GM21619 (cell line): ENCODE measurements at regions not wholly inside any gene's neighbourhood (a gene's known extent, or its start where the extent isn't known, plus 50 kb on each side); places are given as distances from the start of the nearest gene placed in this dataset.
"Not testable (repeated sequence)": the region's sequence is repeated elsewhere in the genome, so short reads cannot be mapped to it uniquely, and the experiment has no call there.

Source experiments
- ATAC-seq: cut with Tn5 transposase; IDR thresholded peaks from one replicate; pipeline ENCODE4 v1.9.1; 2021; ENCODE audit not compliant: unreplicated experiment

DNA sequence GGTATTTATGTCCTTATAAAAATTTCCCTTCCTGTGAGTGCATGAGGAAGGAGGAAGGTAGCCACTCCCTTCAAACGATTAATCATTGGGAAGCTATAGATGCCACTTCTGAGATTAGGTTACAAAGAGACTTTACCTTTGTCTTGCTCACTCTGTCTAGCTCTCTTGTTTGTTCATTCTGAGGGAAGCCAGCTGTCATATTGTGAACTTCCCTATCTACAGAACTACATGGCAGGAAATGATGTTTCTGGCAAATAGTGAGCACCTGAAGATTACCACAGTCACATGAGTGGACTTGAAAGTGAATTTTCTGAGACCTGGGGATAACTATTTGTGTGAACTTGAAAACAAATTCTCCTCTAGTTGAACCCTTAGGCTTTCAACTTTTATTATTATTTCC lies 776.8 kb downstream of the CCDC85A start:
- no peak for ATAC-seq

DNA sequence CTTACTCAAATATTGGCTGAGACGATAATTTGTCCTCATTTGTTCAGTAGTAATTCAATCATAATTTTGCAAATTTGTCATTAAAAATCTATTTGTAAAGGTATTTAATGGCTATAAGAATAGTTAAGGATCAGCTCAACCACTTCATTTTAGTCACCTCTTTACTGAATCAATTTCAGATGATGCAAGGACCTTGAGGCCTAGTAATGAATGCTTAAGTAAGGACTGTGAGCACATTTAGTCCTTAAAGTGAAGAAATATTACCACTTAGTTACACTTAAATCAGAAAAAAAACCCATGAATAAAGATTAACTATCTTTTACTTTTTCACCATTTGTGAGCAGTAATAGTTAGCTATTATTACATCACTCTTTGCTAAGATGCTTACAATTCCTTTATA lies 778.9 kb downstream of the CCDC85A start:
- no peak for ATAC-seq

DNA sequence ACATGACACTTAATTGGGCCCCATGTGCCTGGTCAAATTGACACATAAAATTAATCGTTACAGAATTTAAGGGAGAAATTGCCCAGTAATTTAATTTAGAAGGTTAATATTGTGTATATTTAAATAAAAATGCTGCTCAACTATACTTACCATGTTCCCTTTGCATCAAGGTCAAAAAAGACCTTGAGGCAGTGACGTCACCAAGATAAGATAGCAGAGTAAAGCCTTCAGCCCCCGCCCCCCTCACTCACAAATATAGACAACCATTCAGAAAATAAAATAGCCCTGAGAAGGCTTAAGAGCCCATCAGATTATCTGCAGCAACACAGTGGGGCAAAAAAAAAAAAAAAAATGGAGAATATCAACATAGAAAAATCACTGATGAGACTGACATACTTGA lies 785.7 kb downstream of the CCDC85A start:
- no peak for ATAC-seq

DNA sequence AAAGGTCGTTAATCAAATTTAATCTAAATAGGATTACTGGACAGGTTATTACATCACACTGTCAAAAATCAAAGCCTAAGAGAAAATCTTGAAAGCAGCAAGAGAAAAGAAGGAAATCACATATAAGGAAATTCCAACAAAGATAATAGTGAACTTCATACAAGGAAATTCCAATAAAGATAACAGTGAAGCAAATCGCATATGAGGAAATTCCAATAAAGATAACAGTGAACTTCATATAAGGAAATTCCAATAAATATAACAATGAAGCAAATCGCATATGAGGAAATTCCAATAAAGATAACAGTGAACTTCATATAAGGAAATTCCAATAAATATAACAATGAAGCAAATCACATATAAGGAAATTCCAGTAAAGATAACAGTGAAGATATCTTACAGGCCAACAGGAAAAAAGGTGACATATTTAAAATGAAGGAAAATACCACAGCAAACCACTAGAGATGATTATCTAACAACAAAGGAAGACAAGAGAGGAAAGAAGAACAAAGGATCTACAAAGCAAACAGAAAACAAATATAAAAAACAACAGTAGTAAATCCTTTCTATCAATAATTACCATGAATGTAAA lies 787.7 kb downstream of the CCDC85A start:
- ATAC-seq = no peak

DNA sequence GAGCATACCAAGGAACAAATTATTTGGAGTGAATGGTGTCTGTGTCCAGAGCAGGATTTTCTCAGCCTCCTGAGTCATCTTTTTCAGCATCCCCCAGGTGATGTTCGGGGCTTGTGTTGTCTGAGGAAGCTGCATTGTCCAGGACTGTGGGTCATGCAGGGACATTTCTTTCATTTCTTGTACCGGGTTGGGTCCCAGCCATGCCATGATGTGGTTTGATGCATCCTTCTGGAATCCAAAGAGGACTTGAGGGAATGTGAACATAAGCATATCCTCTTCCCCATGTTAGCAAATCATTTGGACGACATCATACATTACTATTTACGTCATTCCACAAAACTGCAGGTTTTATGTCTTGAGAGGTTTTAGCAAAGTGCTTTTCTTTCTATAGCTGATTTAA lies 797.8 kb downstream of the CCDC85A start:
- ATAC-seq = no peak

DNA sequence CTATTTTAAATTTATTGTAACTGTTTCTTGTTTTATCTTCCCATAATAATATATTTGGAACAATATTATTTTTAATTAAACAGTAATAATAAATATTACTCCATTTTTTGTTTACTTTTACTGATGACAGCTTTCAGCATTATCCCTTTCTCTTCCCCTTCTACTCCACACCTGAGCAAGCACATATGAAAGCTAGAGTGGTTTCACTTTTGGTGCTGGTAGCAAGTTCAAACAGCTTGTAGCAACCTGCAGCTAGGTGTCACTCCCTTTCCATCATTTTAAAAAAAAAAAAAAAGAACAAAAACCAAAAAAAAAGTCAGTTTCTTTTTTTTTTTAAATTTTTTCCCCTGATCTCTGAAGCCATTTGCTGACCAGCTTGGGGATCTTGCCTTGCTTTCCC lies 801.8 kb downstream of the CCDC85A start:
- no peak for ATAC-seq

DNA sequence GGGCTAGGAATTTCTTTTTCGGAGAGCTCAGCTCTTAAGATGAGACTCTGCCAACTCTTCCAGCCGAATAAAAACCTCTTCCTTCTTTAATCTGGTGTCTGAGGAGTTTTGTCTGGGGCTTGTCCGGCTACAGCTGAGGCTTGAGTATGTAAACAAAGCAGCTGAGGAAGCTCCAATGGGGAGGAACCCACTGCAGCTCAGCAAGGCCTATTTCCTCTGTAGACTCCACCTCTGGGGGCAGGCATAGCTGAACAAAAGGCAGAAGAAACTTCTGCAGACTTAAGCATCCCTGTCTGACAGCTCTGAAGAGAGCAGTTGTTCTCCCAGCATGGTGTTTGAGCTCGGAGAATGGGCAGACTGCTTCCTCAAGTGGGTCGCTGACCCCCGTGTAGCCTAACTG lies 838.7 kb downstream of the CCDC85A start:
- no peak for ATAC-seq

DNA sequence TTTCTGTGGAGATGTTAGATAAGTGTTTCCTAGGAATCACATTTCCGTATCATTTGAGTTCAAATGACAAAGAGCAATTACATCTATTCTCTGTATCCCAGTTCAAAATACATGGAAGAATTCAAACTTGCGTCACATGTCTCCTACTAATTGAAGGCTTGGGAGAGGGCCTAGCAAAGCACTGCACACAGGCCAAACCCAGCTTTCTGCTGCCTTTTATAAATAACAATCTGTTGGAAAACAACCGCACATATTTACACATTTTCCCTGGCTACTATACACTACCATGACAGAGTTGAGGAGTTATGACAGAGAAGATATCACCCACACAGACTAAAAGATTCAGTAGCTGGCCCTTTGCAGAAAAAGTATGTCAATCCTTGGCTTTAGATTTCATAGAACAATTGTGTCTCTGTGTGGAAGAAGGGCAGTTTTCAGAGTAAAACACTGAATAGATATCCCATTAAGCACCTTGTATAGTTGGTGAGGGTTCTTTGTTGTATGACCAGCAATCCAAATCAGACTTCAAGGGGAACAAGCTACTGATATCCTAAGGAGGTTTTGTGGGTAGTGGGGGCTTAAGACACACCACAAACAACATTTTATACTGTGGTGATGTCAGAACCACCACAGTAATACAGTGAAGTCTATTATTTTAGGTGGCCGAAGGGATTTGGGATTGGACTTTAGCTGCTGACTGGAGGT lies 861.3 kb downstream of the CCDC85A start:
- ATAC-seq = no peak

DNA sequence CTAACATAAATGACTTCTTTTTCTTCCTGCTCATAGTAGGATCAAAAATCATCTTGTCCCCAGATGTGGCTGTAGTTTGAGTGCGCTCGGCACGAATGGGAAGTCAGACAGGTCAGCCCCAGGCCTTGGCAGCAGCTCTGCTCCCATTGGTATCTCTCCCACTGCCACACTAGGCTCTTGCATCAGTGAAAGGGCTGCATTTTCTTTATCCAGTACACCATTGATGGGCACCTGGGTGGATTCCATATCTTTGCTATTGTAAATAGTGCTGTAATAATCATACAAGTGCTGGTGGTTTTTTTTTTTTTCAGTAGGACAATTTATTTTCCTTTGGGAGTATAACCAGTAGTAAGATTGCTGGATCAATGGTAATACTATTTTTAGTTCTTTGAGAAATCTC lies 865.5 kb downstream of the CCDC85A start:
- ATAC-seq = no peak

DNA sequence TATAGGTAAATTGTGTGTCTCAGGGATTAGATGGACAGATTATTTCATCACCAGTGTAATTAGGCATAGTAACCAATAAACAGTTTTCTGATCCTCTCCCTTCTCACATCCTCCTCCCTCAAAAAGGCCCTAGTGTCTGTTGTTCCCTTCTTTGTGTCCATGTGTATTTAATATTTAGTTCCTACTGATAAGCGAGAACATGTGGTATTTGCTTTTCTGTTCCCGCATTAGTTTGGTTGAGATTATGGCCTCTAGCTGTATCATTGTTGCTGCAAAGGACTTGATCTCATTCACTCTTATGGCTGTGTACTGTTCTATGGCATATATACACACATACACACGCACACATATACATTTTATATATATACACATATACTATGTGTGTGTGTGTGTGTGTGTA lies 866.2 kb downstream of the CCDC85A start:
- ATAC-seq = no peak

DNA sequence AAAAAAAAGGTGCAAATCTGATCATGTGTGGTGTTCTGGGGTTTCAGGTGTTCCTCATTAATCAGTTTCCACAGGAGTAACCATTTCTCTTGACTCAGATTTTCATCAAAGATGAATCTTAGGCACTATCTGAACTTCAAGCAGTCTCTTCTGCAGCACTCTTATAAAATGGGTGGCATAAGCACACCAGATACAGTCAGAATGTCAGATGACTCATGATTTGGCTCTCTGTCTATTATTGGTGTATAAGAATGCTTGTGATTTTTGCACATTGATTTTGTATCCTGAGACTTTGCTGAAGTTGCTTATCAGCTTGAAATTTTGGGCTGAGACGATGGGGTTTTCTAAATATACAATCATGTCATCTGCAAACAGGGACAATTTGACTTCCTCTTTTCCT lies 882.5 kb downstream of the CCDC85A start:
- not testable (repeated sequence) for ATAC-seq

DNA sequence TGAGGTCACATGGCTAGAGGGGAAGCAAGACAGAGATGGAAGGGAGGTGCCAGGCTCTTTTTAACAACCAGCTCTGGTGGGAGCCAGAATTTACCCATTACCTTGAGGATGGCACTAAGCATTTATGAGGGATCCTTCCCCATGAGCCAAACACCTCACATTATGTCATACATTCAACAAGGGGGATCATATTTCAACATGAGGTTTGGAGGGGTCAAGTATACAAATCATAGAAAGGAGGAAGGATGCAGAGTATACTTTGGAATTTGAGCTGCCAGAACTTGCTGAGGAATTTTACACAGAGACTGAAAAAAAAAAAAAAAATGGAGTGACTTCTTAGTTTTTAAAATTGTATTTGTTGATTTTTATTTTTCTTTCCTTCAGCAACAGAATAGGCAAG lies 891.4 kb downstream of the CCDC85A start:
- ATAC-seq = no peak

DNA sequence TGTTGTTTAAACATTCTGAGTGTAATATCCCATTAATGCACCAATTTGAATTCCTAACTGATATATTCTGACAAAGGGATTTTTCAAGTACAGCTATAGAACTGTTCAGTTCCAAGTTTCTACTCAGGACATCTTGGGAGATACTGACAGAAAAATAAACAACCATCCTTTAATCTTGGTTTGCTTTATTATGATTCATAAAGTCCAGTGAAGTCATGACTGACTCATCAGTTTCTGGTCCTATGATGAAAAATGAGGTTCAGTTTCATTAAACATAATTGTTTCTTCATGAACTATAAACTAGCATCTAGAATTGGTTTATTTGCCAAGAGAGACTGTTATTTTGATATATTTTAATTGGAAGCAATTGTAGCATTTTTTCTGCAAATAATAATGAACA lies 896.2 kb downstream of the CCDC85A start:
- ATAC-seq = no peak

DNA sequence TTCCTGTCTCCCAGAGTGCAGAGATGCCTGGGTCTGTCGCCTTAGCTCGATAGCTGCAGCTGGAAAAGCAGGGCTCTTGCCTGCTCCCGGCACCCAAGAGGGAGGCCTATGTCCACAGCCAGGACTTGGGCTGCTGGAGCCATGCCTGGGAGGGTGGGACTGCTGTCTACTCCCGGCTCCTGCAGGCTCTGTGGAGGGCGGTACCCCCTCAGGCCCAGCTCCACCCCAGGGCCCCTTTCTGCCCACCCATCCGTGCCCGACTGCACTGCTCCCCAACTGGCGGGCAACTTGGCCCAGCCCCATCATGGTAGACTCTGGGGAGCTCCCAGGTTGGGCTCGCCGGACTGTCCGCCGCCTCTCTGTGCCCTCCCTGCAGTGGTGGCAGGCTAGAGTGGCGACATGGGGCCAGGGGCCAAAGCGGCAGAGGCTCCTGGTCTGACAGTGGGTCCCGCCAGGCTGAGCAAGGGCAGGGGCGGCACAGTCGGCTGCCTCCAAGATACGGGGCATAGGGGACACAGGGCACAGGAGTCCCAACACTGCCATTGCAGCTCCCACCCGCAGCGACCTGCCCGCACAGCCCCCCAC lies 901.0 kb downstream of the CCDC85A start:
- ATAC-seq = no peak

DNA sequence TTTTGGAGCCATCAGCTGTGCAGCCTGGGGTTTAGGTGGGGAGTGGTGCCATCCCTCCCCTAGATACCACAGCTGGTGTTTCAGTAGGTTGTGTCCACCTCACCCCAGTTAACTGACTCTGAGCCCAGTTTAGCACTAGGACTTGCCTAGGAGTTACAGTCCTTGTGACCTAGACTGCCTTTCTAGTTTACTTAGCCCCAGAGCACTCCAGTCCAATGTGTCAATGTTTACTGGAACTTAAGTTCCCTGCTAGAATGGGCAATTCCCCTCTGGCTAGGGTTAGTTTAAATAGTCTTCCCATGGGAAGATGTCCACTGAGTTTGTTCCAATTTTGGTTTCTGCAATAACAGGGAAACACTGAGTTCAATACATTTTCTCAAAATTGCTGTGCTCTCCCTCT lies 909.2 kb downstream of the CCDC85A start:
- no peak for ATAC-seq

DNA sequence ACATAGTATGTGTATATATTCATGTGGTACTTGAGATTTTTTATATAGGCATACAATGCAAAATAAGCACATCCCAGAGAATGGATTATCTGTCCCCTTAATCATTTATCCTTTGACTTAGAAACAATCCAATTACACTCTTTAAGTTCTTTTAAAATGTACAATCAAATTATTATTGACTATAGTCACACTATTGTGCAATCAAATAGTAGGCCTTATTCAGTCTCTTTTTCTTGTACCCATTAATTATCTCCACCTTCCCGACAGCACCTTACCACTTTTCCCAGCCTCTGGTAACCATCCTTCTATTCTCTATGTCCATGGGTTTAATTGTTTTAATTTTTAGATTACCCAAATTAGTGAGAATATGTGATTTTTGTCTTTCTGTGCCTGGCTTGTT lies 914.1 kb downstream of the CCDC85A start:
- no peak for ATAC-seq

DNA sequence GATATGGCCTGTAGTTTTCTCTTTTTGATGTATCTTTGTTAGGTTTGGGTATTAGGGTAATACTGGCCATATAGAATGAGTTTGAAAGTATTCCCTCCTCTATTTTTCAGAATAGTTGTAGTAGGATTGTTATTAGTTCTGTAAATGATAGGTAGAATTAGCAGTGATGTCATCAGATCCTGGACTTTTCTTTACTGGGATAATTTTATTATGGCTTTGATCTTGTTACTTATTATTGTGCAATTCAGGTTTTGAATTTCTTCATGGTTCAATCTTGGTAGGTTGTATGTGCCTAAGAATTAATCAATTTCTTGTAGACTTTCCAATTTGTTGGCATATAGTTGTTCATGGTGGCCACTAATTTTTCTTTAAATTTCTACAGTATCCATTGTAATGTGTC lies 916.6 kb downstream of the CCDC85A start:
- ATAC-seq = no peak

DNA sequence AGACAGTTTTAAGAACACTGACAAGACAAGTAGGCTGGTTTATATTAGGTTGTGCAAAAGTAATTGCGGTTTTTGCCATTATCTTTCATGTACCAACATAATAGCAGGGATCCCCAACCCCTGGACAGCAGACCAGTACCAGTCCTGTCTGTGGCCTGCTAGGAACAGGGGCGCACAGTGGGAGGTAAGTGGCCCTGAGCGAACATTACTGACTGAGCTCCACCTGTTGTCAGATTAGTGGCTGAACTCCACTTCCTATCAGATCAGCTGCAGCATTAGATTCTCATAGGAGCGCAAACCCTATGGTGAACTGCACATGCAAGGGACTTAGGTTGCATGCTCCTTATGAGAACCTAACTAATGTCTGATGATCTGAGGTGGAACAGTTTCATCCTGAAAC lies 921.9 kb downstream of the CCDC85A start:
- no peak for ATAC-seq

DNA sequence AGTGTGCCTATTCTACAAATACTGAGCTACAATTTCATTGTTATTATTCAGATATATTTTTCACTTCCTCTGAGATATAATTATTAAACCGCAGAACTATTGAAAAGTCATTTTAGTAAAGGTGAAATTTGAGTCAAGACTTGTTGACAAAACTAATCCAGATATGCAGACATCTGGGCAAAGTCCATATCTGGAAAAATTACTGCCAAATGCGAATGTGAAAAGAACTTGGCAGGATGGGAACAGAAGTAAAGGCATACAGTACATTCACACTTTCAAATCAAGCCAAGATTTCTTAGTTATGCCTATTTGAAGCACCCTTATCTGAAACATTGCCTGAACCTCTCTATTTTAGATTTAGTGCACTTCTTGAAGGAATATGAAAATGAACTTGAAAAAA lies 923.6 kb downstream of the CCDC85A start:
- ATAC-seq = no peak

DNA sequence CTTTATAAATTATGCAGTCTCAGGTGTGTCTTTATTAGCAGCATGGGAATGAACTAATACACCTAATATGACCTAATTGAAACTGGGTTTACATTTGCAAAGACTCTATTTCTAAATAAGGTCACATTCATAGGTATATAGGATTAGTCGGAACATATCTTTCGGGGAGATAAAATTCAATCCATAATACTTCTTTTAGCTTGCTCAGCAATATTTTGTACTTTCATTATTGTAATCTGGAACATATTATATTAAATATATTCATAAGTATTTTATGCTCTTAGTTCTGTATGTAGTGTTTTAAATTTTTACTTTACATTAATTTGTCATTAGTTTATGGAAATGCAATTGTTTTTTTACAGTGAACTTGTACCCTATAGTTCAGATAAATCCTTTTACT lies 927.7 kb downstream of the CCDC85A start:
- no peak for ATAC-seq

DNA sequence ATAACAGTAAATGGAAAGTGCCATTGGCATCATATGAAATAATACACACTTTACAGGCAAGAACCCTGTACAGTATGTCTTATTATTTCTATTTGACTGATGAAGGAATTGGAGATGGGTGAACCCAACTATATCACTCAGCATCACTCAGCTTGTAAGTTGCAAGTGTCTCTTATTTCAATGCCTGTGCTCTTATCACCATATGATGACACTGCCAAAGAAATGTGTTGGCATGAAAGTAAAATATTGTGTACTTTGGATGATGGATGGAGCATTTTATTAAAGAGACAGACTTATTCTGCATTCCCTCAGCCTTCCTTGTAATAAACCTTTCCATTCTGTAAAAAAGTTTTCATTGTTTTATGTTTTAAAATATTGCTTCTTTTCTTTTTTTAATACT lies 927.5 kb upstream of the VRK2 start:
- ATAC-seq = no peak

DNA sequence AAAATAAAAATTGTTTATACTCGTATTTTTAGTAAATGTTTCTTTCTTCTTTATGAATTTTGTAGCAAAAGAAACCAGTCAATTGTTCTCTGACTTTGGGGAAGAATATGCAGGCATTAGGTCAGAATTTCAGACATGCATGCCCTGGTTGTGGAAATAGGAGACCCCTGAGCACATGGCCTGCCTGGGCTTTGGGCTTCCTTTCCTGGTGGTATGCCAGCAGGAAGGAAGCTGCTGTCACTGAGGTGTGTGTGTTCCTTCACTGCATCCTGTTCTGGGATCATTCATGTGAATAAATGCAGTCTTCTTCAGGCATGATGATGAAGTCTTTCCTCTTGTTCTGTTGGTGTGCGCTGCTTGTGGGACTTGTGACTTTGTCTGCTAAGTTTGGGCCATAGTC lies 920.2 kb upstream of the VRK2 start:
- no peak for ATAC-seq

DNA sequence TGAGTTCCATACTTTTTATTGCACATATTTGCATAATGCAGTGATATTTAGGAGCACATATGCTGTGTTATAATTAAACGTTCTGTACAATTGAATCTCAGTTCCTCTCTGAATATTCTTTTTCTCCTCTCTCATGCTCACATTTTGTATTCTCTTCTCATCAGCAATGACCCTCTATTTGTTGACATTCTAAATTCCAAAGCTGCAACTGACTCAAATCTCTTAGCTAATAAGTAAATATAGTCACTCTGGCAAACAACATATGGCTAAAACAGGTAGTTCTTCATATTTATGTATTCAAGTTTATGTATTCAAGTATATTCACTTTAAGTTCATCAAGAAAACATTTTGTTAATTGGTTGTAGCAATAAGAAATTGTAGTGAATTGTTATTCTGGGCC lies 907.4 kb upstream of the VRK2 start:
- ATAC-seq = no peak
